ENCODE measurements at regions not wholly inside any gene's neighbourhood (a gene's known extent, or its start where the extent isn't known, plus 50 kb on each side); places are given as distances from the start of the nearest gene placed in this dataset.

- Histone ChIP-seq H3K4me3 (ENCODE audit: low read depth, low read length, poor library complexity, severe bottlenecking) (no peak overlapping the region), H3K36me3 (ENCODE audit: insufficient read depth, low read length, poor library complexity, severe bottlenecking) (no peaks in the 10 kb centered on the region), H3K4me1 (ENCODE audit: insufficient read depth, low read length, poor library complexity, severe bottlenecking) (no peaks in the 10 kb centered on the region), H3K27ac (ENCODE audit: low read depth, low read length, poor library complexity, severe bottlenecking) (no peak overlapping the region), H3K9me3 (ENCODE audit: low read depth, low read length, poor library complexity, severe bottlenecking) (no peaks in the 10 kb centered on the region), H3K27me3 (replicated peaks; ENCODE audit: insufficient read depth, low read depth, low read length, poor library complexity) (no peaks in the 10 kb centered on the region)
- no peak for DNase-seq (ENCODE audit: low spot score)
- intact Hi-C loops (cut with micrococcal nuclease; ENCODE audit: unreplicated experiment), result no loop called here
- BruUV-seq (replicated peaks), result no TSS peak
- POLR2A ChIA-PET (ENCODE audit: low non-redundant PET), result no interaction called here
- TF ChIP-seq CTCF (conservative IDR thresholded peaks at IDR 0.05; ENCODE audit: low read depth, low read length) (no peak), EZH2 (IDR thresholded peaks at IDR 0.05; ENCODE audit: borderline replicate concordance, low read depth, low read length, poor library complexity, severe bottlenecking) (no peak)
- CTCF ChIA-PET, result no interaction called here
Observed at GRCh38 chr3:166471074-166471767, 634.0 kb upstream of the BCHE start.

- Histone ChIP-seq H3K36me3 (ENCODE audit: insufficient read depth, low read length, poor library complexity, severe bottlenecking) (no peaks in the 10 kb centered on the region), H3K4me3 (ENCODE audit: low read depth, low read length, poor library complexity, severe bottlenecking) (no peak overlapping the region), H3K27me3 (replicated peaks; ENCODE audit: insufficient read depth, low read depth, low read length, poor library complexity) (no peaks in the 10 kb centered on the region), H3K27ac (ENCODE audit: low read depth, low read length, poor library complexity, severe bottlenecking) (no peak overlapping the region), H3K4me1 (ENCODE audit: insufficient read depth, low read length, poor library complexity, severe bottlenecking) (no peaks in the 10 kb centered on the region), H3K9me3 (ENCODE audit: low read depth, low read length, poor library complexity, severe bottlenecking) (no peaks in the 10 kb centered on the region)
- CTCF ChIA-PET, result no interaction called here
- intact Hi-C loops (cut with micrococcal nuclease; ENCODE audit: unreplicated experiment), result no loop called here
- no peak for TF ChIP-seq CTCF (conservative IDR thresholded peaks at IDR 0.05; ENCODE audit: low read depth, low read length)
- TF ChIP-seq EZH2 (IDR thresholded peaks at IDR 0.05; ENCODE audit: borderline replicate concordance, low read depth, low read length, poor library complexity, severe bottlenecking), result no peak
- no TSS peak for BruUV-seq (replicated peaks)
- DNase-seq (ENCODE audit: low spot score), result no peak
- POLR2A ChIA-PET (ENCODE audit: low non-redundant PET), result no interaction called here
Observed at GRCh38 chr3:166462891-166463470, 625.8 kb upstream of the BCHE start.

GRCh38 chr3:166461626-166462025 is 624.4 kb upstream of the BCHE start:
- H3K9me3 ChIP-seq (ENCODE audit: low read depth, low read length, poor library complexity, severe bottlenecking), result no peaks in the 10 kb centered on the region
- TF ChIP-seq CTCF (conservative IDR thresholded peaks at IDR 0.05; ENCODE audit: low read depth, low read length) (no peak), EZH2 (IDR thresholded peaks at IDR 0.05; ENCODE audit: borderline replicate concordance, low read depth, low read length, poor library complexity, severe bottlenecking) (no peak)
- BruUV-seq (replicated peaks), result no TSS peak
- no peak for DNase-seq (ENCODE audit: low spot score)
- intact Hi-C loops (cut with micrococcal nuclease; ENCODE audit: unreplicated experiment), result no loop called here
- H3K4me1 ChIP-seq (ENCODE audit: insufficient read depth, low read length, poor library complexity, severe bottlenecking), result no peaks in the 10 kb centered on the region
- ChIA-PET POLR2A (ENCODE audit: low non-redundant PET) (no interaction called here), CTCF (no interaction called here)
- no peaks in the 10 kb centered on the region for H3K36me3 ChIP-seq (ENCODE audit: insufficient read depth, low read length, poor library complexity, severe bottlenecking)
- no peak overlapping the region for H3K4me3 ChIP-seq (ENCODE audit: low read depth, low read length, poor library complexity, severe bottlenecking)
- no peaks in the 10 kb centered on the region for H3K27me3 ChIP-seq (replicated peaks; ENCODE audit: insufficient read depth, low read depth, low read length, poor library complexity)
- H3K27ac ChIP-seq (ENCODE audit: low read depth, low read length, poor library complexity, severe bottlenecking), result no peak overlapping the region

Data from A673 (cell line).